Kasumi-1 (cell line): ENCODE measurements at regions not wholly inside any gene's neighbourhood (a gene's known extent, or its start where the extent isn't known, plus 50 kb on each side); places are given as distances from the start of the nearest gene placed in this dataset.

Experiments used
- DNase-seq, 2 experiments: peaks; one replicate each; lab custom pipeline; 2025; lab: John Stamatoyannopoulos, UW

- DNase-seq: no peak
These were observed 325.0 kb downstream of the SNAPC1 start for GRCh38 chr14:62087191-62087590.

- DNase-seq: no peak
These were observed 331.5 kb downstream of the SNAPC1 start for GRCh38 chr14:62093736-62094135.

DNA sequence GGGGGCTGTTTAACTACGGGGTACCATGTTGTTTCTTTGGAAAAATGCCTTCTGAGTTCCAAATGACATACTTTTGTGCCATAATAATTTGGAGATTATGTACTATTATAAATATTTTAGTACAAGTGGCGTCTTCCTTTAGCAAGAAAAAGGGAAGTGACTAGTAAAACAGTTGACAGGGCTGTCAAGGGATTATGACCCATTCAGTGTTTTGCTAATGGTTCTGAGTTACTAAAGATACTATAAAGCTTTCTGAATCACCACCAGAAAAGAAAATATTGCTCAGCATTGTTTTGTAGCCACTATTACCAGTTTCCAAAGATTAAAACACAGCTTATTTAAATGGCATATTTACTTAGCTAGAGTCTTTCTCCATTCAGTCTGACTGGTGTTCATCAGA lies 334.9 kb downstream of the SNAPC1 start:
- DNase-seq: peak; percentile 7 to 39

DNA sequence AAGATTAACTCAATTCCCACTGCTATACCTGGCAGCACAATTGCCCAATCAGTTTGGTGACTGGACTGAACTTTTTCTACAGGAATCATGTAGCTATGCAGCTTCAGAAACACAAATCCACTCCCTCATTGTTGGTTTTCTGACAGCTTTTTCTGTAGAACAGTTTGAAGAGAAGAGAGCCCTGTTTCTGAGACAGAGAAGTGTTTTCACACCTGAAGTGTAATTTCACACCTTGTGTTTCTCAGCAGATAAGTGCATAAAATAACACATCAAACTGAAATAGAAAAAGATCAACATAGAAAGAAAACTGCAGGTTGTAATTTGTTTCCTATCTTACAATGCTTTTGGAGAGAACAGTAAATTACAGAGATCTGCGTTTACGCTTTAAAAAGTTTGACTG lies 335.6 kb downstream of the SNAPC1 start:
- no peak for DNase-seq

DNA sequence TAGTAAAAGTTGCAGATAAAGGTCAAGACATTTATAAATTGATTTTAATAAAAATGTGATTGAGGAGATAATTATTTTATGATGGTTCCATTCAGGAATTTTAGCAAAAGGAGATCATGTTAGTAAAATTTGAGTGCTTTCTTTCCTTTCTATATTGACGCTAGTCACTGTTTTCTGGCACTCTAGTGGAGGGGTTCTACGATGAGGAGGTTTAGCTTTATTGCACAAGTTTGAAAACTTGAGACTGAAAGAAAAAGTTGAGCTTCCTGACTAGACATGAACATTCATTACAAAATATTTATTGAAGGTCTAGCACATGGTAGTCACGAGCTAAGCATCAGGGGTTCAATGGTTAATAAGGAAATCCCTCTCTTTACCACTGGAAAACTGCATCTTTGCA lies 336.1 kb downstream of the SNAPC1 start:
- DNase-seq: no peak

DNA sequence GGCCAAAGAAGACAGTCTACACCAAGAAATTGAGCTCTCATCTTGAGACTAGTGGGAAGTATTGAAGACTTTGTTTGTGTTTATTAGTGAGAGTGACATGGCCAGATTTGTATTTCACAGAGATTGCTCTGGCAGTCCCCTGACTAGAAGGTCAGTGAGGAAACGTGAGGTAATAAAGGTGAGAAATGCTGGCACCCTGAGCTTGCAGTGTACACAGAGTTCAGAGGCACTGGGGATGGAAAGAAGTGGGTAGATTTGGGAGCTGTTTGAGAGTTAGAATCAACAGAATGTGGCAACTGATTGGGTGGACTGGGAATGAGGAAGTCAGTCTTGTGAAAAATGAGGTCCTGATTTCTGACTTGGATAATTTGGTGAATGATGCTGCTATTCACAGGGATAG lies 336.9 kb downstream of the SNAPC1 start:
- no peak for DNase-seq

- DNase-seq: no peak
These were observed 339.0 kb downstream of the SNAPC1 start for GRCh38 chr14:62101189-62101588.

DNA sequence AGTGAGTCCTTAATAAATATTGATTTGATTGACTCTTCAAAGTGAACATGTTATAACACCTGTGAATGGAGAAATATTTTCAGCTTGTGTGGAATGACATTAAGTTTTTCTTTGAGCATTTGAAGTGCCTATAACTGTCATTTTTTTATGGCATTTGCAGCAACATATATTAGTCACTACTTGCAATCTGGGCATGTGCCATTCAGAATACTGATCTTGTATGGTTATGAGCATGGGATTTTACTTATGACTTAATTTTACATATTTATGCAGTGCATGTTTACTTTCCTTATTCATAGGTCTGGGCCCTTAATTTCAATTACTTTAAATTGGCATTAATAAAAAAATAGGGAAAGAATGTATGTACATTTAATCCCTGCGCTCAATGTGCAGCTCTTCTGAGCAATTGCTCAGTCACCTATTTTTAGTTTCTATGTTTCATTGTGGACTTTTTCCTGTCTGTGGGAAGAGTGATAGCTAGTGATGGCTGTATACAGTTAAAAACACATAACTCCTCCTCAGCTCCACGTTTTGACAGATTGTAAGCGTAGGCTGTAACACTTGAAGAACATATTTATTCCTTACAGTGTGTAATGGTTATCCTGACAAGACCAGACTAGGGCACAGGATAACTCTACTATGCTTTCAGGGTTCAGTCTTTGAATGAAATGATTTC lies 339.6 kb downstream of the SNAPC1 start:
- DNase-seq: no peak

GRCh38 chr14:62102349-62102725 lies 340.1 kb downstream of the SNAPC1 start:
- DNase-seq: no peak

DNA sequence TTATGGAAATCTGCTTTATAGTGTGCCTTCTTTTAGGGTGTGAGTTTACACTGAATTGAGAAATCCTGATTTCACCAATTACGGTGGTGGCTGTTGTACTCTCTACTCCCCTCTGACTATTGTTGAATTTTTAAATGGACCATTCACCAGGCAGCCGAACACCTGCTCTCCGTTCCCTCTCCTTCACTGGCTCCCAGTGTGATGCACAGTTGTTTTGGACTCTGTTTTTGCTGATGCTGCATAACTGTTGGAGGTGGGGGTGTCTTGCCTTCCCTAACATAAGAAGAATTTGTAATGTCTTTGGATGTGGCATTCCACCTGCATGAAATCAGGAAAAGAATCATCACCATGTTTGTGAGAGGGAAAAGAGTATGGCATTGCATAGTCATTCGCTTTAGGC lies 341.2 kb downstream of the SNAPC1 start:
- no peak for DNase-seq

GRCh38 chr14:62110941-62111340 lies 348.7 kb downstream of the SNAPC1 start:
- DNase-seq: no peak

DNA sequence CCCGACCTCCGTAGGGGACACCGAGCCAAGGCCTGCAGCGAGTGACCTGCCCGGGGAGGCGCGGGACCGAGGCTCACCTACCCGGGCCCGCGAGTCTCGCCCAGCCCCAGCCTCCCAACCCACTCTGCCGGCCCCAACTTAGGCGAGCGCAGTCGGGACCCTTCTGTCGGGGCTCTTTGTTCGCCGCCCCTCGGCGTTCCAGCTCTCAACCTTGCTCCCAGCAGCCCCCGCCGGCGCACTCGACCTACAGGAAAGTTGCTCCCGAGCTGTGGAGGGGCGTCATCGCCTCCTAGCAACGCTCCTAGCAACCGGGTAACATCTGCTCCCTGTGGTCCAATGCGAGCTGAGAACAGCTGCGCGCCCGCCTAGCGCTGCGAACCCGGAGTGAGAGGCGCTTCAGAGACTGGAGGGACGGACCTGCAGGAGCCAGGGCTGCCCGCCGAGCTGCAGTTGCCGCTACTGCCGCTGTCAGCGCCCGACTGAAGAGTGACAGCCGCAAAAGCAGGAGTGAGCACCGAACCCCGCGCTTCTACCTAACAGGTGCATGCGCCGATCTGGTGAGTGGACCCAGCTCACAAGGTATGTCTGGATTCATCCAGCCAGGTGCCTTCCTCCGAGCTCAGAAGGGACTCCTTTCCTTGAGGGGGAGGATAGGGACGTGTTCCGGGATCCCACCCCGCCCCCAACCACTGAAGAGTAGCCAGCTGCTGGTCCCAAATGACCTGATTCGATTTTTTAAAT lies 355.0 kb downstream of the SNAPC1 start:
- DNase-seq: peak; percentile 24 to 40

DNA sequence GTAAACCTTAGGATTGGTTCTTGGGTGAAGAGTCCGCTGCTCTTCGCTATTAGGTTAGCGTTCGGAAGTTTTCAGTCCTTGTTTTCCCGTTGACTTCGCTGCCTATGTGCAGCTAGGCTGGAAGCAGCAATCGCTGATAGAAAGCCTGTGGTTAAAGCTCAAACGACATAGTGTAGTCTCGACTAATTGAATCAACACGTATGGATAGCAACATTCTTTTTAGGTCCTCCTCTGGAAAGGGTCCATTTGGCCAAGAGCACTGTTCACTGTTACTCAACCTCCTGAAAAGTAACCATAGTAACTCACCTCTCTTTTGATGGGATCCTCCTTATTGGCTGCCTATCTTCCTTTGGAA lies 355.5 kb downstream of the SNAPC1 start:
- DNase-seq: no peak

- DNase-seq: no peak
These were observed 356.2 kb downstream of the SNAPC1 start for GRCh38 chr14:62118461-62118860.

DNA sequence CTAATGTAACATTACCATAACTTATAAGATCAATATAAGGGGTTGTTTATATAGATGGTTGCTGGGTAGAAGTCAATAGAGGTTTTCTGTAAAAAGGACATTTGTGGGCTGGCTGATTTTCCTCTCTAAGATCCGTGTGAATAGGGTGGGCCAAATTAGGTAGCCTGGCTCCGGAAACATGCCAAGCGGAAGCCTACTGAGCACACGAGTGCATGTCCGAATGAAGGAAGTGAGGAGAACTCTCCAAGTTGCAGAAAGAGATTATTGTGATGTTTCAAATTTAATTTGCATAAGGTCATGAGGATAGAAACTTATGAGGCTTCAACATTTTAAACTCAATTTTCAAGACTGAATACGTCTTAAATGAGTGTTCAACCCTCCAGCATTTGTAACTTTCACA lies 356.7 kb downstream of the SNAPC1 start:
- no peak for DNase-seq

DNA sequence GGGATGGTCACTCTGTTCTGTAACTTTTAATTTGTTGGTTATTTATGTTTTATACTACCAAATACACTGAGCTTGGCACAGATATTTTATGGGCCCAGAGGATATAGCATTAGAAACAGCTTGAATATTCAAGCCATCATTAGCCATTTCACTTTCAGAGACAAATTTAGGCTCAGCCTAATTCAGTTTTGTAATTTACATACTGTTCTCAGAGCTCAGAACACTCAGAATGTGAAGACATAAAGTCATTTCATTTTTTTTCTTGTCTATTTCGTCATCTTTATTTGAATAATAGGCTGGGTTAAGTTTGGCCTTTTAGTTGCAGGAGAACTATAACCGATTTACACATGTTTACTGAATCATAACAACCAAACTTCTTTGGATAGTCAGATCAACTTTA lies 361.7 kb downstream of the SNAPC1 start:
- no peak for DNase-seq

GRCh38 chr14:62125793-62126192 lies 363.6 kb downstream of the SNAPC1 start:
- no peak for DNase-seq

GRCh38 chr14:62126879-62127478 lies 364.8 kb downstream of the SNAPC1 start:
- peak; percentile 81 to 89 for DNase-seq

- DNase-seq: no peak
These were observed 368.2 kb downstream of the SNAPC1 start for GRCh38 chr14:62130441-62130840.

GRCh38 chr14:62133776-62134550 lies 371.7 kb downstream of the SNAPC1 start:
- no peak for DNase-seq

DNA sequence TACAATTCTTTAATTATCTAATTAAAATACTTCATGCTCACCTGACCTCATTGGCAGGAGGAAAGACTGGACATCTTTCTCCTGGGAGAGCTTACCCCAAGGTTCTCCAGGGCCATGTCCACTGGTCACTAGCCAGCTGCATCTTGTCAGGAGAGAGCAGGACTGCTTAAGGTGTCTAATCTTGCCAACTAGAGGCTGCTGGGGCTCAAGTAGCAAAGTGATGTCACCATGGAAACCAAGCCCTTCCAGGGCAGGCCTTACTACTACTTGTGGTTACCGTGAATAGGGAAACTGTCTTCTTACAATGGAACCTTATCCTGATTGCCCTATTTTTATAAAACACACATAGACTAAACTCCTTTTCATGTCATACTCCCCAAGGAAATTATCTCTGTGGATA lies 376.4 kb downstream of the SNAPC1 start:
- DNase-seq: no peak

- no peak for DNase-seq
These were observed 378.9 kb downstream of the SNAPC1 start for GRCh38 chr14:62141139-62141538.

DNA sequence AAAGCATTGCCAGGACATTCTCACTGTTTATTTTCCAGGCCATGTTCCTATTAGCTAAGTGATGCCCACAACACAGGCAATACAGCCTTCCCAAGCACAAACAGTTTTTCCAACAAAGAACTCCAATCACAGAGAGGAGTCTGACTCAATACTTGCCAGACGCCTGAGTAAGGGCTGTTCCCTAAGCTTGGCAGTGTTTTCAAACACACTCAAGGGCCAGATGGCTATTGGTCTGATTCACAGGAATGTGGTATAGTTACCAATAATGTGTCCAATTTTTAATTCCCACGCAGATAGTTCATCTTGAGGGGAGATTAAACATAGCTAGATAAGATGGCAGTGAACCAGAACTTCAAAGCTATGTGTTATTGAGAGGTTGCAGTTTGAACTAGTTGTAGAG lies 381.0 kb downstream of the SNAPC1 start:
- DNase-seq: no peak
